ENCODE measurements at regions not wholly inside any gene's neighbourhood (a gene's known extent, or its start where the extent isn't known, plus 50 kb on each side); places are given as distances from the start of the nearest gene placed in this dataset.

DNA sequence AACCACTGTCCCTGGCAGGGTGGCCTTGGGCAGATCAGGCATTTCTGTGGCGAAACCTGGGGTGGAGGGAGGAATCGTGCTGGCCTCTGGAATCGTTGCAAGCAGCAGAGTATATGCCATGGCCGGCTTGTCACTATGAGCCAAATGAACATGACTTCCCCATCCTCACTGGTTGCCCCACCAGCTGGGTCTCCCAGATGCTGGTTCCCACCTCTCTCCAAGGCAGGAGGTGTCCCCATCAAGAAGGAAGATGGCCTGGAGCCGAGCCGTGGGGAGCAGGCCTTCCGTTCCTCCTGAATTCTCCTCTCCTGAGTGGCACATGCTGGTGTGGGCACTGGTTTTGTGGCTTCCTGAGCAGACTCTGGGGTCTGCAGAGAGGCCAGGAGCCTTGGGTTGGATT, 60.2 kb upstream of the ACTRT2 start:
- no peak overlapping the region for H3K4me3 ChIP-seq (ENCODE audit: low read length)
- H3K27me3 ChIP-seq (ENCODE audit: low read length): peaks cover 53% of the 10 kb centered on the region
- ATAC-seq: no peak
- no peaks in the 10 kb centered on the region for H3F3A ChIP-seq (ENCODE audit: low read length, unreplicated experiment)
- DNase-seq: no peak
- CTCF ChIA-PET: no interaction called here
- H4K20me1 ChIP-seq (ENCODE audit: low read length): no peaks in the 10 kb centered on the region
- H3K36me3 ChIP-seq (ENCODE audit: low read depth, low read length): no peaks in the 10 kb centered on the region
- no TSS peak for BruUV-seq (replicated peaks)
- POLR2A ChIA-PET (ENCODE audit: unreplicated experiment): no interaction called here
- H2AFZ ChIP-seq (ENCODE audit: low read length): no peak overlapping the region
- no peak for TF ChIP-seq EZH2phosphoT487 (IDR thresholded peaks at IDR 0.05; ENCODE audit: borderline replicate concordance, low read length)
- TF ChIP-seq, protein P1, sequence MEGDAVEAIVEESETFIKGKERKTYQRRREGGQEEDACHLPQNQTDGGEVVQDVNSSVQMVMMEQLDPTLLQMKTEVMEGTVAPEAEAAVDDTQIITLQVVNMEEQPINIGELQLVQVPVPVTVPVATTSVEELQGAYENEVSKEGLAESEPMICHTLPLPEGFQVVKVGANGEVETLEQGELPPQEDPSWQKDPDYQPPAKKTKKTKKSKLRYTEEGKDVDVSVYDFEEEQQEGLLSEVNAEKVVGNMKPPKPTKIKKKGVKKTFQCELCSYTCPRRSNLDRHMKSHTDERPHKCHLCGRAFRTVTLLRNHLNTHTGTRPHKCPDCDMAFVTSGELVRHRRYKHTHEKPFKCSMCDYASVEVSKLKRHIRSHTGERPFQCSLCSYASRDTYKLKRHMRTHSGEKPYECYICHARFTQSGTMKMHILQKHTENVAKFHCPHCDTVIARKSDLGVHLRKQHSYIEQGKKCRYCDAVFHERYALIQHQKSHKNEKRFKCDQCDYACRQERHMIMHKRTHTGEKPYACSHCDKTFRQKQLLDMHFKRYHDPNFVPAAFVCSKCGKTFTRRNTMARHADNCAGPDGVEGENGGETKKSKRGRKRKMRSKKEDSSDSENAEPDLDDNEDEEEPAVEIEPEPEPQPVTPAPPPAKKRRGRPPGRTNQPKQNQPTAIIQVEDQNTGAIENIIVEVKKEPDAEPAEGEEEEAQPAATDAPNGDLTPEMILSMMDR (conservative IDR thresholded peaks at IDR 0.05; ENCODE audit: low read depth, low read length): no peak
- no peak for TF ChIP-seq EZH2 (IDR thresholded peaks at IDR 0.05; ENCODE audit: low read length, unreplicated experiment)
- H3K4me1 ChIP-seq (ENCODE audit: insufficient read depth, low read length): no peaks in the 10 kb centered on the region
- intact Hi-C loops (cut with micrococcal nuclease): no loop called here
- no peak overlapping the region for H3K27ac ChIP-seq (ENCODE audit: low read length)
- no peak overlapping the region for H3K9ac ChIP-seq (ENCODE audit: low read length)
- H3K79me2 ChIP-seq (ENCODE audit: low read length): no peaks in the 10 kb centered on the region
- 0 out of 2 replicates have a peak, but pooled peaks cover 4% of the 10 kb centered on the region for H3K9me2 ChIP-seq (replicated peaks; ENCODE audit: low read length)
- peaks cover 14% of the 10 kb centered on the region for H3K9me3 ChIP-seq (ENCODE audit: low read length)
- H3K4me2 ChIP-seq (ENCODE audit: low read length): no peak overlapping the region

DNA sequence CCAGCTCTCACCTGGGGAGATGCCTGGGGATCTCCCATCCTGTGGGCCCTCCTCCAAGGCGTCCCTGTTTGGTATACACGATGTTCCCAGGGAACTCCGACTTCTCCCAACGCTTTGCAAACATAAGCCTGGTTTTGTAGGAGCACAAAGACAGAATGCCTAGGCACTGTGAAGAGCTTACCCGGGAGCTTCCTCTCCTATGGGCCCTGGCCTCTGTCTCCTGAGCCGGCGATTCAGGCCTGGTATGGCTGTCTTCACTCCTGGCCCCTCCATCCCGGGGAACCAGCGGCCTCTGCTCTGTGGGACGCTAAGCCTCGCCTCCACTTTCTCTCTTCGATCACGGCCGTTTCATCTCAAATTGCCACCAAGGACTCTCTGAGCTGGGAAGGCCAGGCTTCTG, 59.6 kb upstream of the ACTRT2 start:
- Histone ChIP-seq H3K79me2 (ENCODE audit: low read length) (no peaks in the 10 kb centered on the region), H3K4me1 (ENCODE audit: insufficient read depth, low read length) (no peaks in the 10 kb centered on the region), H3K9me3 (ENCODE audit: low read length) (peaks cover 14% of the 10 kb centered on the region), H3F3A (ENCODE audit: low read length, unreplicated experiment) (no peaks in the 10 kb centered on the region), H3K36me3 (ENCODE audit: low read depth, low read length) (no peaks in the 10 kb centered on the region), H3K27ac (ENCODE audit: low read length) (no peak overlapping the region), H3K9me2 (replicated peaks; ENCODE audit: low read length) (0 out of 2 replicates have a peak, but pooled peaks cover 4% of the 10 kb centered on the region), H2AFZ (ENCODE audit: low read length) (no peak overlapping the region), H3K27me3 (ENCODE audit: low read length) (peaks cover 59% of the 10 kb centered on the region), H3K4me3 (ENCODE audit: low read length) (no peak overlapping the region), H3K4me2 (ENCODE audit: low read length) (no peak overlapping the region), H3K9ac (ENCODE audit: low read length) (no peak overlapping the region), H4K20me1 (ENCODE audit: low read length) (no peaks in the 10 kb centered on the region)
- POLR2A ChIA-PET (ENCODE audit: unreplicated experiment): no interaction called here
- ATAC-seq: no peak
- TF ChIP-seq, protein P1 (conservative IDR thresholded peaks at IDR 0.05; ENCODE audit: low read depth, low read length): no peak
- TF ChIP-seq EZH2phosphoT487 (IDR thresholded peaks at IDR 0.05; ENCODE audit: borderline replicate concordance, low read length) (no peak), EZH2 (IDR thresholded peaks at IDR 0.05; ENCODE audit: low read length, unreplicated experiment) (no peak)
- no TSS peak for BruUV-seq (replicated peaks)
- intact Hi-C loops (cut with micrococcal nuclease): no loop called here
- no peak for DNase-seq
- CTCF ChIA-PET: interaction anchor here (0.6 kb wide), 1 partner anchor 182 kb away, joined by 4 read pairs; no protein-coding TSS in a partner anchor

DNA sequence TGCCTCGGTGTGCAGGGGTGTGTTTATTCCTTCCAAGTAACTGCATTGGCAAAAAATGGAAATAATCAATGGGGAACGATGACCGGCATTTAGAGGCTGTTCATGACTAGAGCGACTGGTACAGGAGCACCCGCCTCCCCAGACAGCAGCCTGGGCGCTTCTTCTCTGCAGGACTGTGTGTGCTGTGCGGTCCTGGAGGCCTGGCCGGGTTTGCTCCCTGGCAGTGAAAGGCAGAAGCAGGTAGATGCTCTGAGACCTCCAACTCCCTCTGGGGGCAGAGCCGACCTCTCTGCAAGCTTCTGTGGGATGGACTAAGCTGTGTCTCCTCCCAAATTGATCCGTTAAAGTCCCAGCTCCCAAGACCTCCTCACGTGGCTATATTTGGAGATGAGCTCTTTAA, 59.2 kb upstream of the ACTRT2 start:
- H3K27me3 ChIP-seq (ENCODE audit: low read length): peaks cover 63% of the 10 kb centered on the region
- H2AFZ ChIP-seq (ENCODE audit: low read length): no peak overlapping the region
- no peak overlapping the region for H3K9ac ChIP-seq (ENCODE audit: low read length)
- H3K4me2 ChIP-seq (ENCODE audit: low read length): no peak overlapping the region
- H3K9me2 ChIP-seq (replicated peaks; ENCODE audit: low read length): 0 out of 2 replicates have a peak, but pooled peaks cover 4% of the 10 kb centered on the region
- POLR2A ChIA-PET (ENCODE audit: unreplicated experiment): no interaction called here
- H4K20me1 ChIP-seq (ENCODE audit: low read length): no peaks in the 10 kb centered on the region
- H3K4me3 ChIP-seq (ENCODE audit: low read length): no peak overlapping the region
- BruUV-seq (replicated peaks): no TSS peak
- intact Hi-C loops (cut with micrococcal nuclease): no loop called here
- no peaks in the 10 kb centered on the region for H3K4me1 ChIP-seq (ENCODE audit: insufficient read depth, low read length)
- DNase-seq (no peak), ATAC-seq (no peak)
- TF ChIP-seq EZH2phosphoT487 (IDR thresholded peaks at IDR 0.05; ENCODE audit: borderline replicate concordance, low read length): no peak
- TF ChIP-seq, protein P1 (conservative IDR thresholded peaks at IDR 0.05; ENCODE audit: low read depth, low read length): no peak
- no peak for TF ChIP-seq EZH2 (IDR thresholded peaks at IDR 0.05; ENCODE audit: low read length, unreplicated experiment)
- H3K36me3 ChIP-seq (ENCODE audit: low read depth, low read length): no peaks in the 10 kb centered on the region
- H3K79me2 ChIP-seq (ENCODE audit: low read length): no peaks in the 10 kb centered on the region
- no peak overlapping the region for H3K27ac ChIP-seq (ENCODE audit: low read length)
- CTCF ChIA-PET: interaction anchor here (0.6 kb wide), 1 partner anchor 182 kb away, joined by 4 read pairs; no protein-coding TSS in a partner anchor
- no peaks in the 10 kb centered on the region for H3F3A ChIP-seq (ENCODE audit: low read length, unreplicated experiment)
- peaks cover 11% of the 10 kb centered on the region for H3K9me3 ChIP-seq (ENCODE audit: low read length)

All from PC-3 (cell line).